Right forelimb (tissue), 1 donor: ENCODE measurements at regions not wholly inside any gene's neighbourhood (a gene's known extent, or its start where the extent isn't known, plus 50 kb on each side); places are given as distances from the start of the nearest gene placed in this dataset.
"Not testable (repeated sequence)": the region's sequence is repeated elsewhere in the genome, so short reads cannot be mapped to it uniquely, and the experiment has no call there.

Source experiments
- DNase-seq: peaks from one replicate; pipeline ENCODE4 v3.0.0-alpha.2; 2018

GRCh38 chr7:113204415-113204814 lies 86.1 kb upstream of the SMIM30 start:
- DNase-seq: no peak

GRCh38 chr7:113202284-113202683 lies 83.9 kb upstream of the SMIM30 start:
- no peak for DNase-seq

- no peak for DNase-seq
Observed at GRCh38 chr7:113200281-113200680, 81.9 kb upstream of the SMIM30 start.

GRCh38 chr7:113199841-113200240 lies 81.5 kb upstream of the SMIM30 start:
- no peak for DNase-seq

GRCh38 chr7:113199136-113199535 lies 80.8 kb upstream of the SMIM30 start:
- no peak for DNase-seq

GRCh38 chr7:113198226-113198625 lies 79.9 kb upstream of the SMIM30 start:
- no peak for DNase-seq

GRCh38 chr7:113197274-113197673 lies 78.9 kb upstream of the SMIM30 start:
- DNase-seq: no peak

GRCh38 chr7:113188396-113188795 lies 70.0 kb upstream of the SMIM30 start:
- no peak for DNase-seq

- no peak for DNase-seq
Observed at GRCh38 chr7:113179313-113179712, 61.0 kb upstream of the SMIM30 start.

- DNase-seq: no peak
Observed at GRCh38 chr7:113176836-113177235, 58.5 kb upstream of the SMIM30 start.

- not testable (repeated sequence) for DNase-seq
Observed at GRCh38 chr7:113176180-113176579, 57.8 kb upstream of the SMIM30 start.

GRCh38 chr7:113175525-113176104 lies 57.3 kb upstream of the SMIM30 start:
- DNase-seq: no peak

- no peak for DNase-seq
Observed at GRCh38 chr7:113172726-113173125, 54.4 kb upstream of the SMIM30 start.

- DNase-seq: no peak
Observed at GRCh38 chr7:113170591-113170990, 52.2 kb upstream of the SMIM30 start.
